ENCODE measurements at regions not wholly inside any gene's neighbourhood (a gene's known extent, or its start where the extent isn't known, plus 50 kb on each side); places are given as distances from the start of the nearest gene placed in this dataset.
A peak's percentile ranks its signal among the peaks of the same experiment; 100 is the strongest.

DNA sequence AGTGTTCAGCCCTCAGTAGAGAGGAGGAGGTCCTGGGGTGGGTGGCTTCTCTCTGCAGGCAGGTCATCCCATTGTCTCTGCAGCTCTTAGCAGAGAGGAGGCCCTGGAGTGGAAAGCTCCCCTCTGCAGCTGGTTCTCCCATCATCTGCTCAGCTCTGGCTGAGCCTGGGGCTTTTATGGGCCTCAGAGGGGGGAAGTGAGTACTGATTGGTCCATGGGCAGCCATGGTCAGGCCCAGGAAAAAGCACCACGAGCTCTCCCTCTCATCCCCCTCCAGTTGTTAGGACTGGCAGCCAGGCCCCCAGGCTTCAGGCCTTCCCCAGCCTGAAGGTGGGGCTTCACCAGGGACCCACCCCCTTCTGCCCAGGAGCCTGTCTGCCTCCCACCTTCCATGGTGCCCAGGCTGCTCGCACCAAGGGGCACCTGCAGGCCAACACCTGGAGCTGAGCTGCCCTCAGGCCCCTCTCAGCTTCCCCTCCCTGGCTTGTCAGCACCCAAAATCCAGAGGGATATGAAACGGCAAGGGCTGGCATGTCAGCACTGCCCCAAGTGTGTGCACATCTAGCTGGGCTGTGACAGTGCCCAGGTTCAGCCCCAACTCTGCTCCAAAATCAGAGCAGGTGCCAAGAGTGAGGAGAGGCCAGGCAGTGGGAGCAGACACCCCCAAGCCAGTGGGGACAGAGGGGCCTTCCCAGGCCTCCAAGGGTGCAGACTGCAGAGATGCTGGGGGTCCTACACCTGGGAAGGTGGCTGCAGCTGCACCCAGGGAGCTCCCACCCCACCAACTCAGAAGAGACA is 449.0 kb downstream of the MATN1 start:
- no peak for DNase-seq (ENCODE audit: missing footprints)
- no peak for ATAC-seq
- intact Hi-C loops (cut with DNase I) = no loop called here

DNA sequence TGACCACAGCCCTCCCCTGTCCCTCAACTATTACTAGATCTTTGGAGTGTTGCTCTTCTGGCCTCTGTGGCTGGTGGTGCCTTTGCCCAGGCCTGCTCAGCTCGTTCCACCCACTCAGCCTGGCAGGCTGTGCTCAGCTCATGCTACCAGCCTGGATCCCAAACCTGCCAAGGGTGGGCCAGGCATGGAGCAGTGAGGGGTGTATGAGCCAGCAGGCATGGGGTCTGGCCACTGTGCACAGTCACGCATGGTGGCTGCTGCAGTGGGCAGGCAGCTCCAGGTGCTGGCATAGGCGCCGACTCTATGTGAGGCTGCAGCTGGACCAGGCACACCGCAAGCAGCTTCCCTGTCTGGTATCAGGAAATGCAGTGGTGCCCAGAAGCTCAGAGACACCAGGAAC is 449.9 kb downstream of the MATN1 start:
- ATAC-seq = no peak
- intact Hi-C loops (cut with DNase I) = no loop called here
- no peak for DNase-seq (ENCODE audit: missing footprints)

DNA sequence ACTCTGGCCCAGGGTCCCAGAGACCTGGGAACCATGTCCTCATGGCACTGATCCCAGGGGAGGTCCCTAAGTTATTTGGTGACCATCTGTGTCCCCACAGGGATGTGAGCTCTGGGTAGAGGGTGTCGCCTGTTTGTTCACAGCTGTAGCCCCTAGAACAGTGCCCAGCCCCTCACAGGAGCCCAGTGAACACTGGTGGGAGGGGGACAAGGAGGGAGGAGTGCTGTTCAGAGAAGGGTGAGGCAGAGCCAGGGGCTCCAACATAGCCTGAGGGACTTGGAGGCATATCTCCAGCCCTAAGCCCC is 450.4 kb downstream of the MATN1 start:
- intact Hi-C loops (cut with DNase I) = no loop called here
- DNase-seq (ENCODE audit: missing footprints) = no peak
- ATAC-seq = no peak

DNA sequence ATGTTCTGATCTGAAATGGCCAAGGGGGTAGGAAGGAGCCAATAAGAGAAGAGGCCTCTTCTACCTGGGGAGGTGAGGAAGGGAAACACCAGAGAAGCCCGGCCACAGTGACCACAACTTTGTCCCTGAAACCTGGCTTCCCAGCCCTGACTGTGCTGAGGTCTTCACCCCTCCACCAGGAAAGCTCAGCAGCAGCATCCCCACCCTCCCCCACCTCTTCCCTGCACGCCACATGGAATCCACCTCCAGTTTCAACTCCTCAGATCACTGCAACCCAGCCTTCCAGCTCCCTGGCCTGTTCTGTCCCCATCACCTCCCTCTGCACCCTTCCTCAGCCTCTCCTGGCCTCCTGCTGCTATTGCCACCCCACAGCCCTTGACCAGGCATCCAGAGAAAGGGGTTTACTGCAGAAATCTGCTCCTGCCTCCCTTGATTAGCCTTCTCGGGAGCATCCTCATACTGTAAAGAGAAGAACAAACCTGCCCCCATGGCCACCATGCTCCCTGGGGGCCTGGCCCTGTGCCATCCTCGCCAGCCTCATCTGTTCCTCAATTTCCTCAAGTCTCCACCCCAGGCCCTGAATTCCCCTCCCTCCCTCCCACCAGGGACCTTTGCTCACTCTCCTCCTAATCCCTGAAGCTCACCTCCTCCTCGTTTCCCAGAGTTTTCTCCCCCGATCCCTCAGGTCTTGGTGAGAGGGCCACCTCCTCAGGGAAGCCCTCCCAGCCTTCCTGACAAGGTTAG is 450.9 kb downstream of the MATN1 start:
- ATAC-seq (no peak), DNase-seq (ENCODE audit: missing footprints) (no peak)

DNA sequence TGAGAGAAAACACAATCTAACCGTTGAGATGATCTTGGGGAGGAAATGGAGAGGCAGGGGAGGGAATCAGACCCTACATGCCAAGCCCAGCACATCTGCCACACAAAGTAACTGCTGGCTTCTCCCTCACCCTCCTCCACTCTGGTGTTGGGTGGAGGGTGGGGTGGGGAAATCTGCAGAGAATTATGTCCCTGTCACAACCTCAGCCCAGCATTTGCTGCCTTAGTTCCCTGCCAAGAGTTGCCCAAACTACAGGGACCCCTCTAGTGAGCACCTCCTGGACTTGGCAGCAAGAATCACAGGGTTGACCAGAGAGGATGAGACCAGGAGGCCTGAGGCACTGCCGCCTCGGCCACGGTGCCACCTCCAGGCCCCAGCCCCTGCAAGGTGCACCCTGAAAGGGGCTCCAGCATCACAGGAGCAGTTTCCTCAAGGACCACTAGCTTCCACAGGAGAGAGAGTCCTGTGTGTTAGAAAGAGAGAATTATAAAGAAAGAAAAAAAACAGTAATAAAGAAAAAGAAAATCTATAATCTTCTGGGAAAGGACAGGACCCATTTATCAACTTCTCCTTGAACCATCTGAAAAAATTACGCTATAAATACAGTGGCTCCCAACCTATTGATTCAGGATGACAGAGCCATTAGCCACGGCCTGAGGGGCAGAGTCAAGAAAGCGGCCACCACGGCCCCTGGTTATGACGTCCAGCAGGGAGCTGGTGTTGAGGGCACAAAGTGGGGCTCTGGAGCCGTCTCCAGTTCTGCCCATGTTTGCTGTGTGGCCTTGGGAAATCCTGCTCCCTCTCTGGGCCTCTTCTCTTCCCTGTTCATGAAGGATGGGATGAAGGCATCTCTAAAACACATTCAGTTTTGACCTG is 451.7 kb downstream of the MATN1 start:
- intact Hi-C loops (cut with DNase I) = no loop called here
- ATAC-seq (no peak), DNase-seq (ENCODE audit: missing footprints) (no peak)

More for the DNA sequence above, 450.9 kb downstream of the MATN1 start:
- intact Hi-C loops (cut with DNase I) = no loop called here

DNA sequence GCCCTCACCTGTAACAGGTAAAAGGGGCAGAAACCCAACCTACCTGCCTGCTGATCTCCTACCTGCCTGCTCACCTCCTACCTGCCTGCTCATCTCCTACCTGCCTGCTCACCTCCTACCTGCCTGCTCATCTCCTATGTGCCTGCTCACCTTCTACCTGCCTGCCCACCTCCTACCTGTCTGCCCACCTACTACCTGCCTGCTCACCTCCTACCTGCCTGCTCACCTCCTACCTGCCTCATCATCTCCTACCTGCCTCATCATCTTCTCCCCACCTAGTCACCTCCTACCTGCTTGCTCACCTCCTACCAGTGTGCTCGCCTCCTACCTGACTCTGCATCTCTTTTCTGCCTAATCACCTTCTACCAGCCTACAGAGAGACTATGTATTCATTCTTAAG is 452.9 kb downstream of the MATN1 start:
- ATAC-seq (no peak), DNase-seq (ENCODE audit: missing footprints) (no peak)
- intact Hi-C loops (cut with DNase I) = no loop called here

DNA sequence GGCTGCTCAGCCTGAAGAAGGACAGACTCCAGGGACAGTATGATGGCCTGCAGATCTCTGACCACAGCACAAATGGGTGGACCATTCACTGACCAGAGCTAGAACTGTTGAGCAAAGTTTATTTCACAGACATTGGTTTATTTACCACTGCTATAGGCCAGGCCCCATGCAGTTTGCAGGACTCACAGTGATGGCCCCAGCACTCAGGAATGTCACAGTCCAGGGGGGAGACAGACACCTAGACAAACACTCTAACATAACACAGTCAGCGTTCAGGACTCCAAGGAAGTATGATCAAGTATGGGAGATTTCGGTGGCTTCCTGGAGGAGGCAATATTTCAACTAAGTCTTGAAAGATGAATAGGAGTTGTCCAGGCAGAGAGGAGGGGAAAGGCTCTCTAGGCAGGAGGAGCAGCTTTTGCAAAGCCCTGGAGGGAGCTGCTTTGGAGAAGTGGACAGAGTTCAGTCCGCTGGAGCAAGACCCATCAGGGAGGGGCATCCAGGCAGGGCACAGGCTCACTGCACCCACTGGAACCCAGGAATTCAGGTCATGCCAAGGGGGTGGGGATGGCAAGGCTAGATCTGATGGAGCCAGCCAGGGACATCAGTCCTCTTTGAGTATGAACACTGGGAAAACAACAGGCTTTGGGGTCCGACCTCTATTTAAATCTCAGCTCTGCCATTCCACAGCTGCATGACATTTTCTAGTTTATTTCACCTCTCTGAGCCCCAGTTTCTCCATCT is 454.3 kb downstream of the MATN1 start:
- ATAC-seq = no peak
- DNase-seq (ENCODE audit: missing footprints) = no peak
- intact Hi-C loops (cut with DNase I) = no loop called here

DNA sequence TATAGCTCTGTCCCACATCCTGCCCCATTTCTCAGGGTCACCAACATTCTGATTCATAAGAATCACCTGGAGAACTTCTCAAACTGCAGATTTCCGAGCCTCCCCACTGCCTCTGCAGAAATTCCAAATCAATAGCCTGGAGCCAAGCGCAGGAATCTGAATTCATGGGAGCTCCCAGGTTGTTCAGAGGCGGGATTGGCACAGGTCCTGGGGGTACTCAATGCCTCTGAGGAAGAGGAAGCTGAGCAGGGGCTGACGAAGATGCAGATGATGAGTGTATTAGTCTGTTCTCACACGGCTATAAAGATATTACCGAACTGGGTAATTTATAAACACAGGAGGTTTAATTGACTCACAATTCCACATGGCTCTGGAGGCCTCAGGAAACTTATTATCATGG is 455.5 kb downstream of the MATN1 start:
- DNase-seq (ENCODE audit: missing footprints) = no peak
- intact Hi-C loops (cut with DNase I) = no loop called here
- no peak for ATAC-seq

DNA sequence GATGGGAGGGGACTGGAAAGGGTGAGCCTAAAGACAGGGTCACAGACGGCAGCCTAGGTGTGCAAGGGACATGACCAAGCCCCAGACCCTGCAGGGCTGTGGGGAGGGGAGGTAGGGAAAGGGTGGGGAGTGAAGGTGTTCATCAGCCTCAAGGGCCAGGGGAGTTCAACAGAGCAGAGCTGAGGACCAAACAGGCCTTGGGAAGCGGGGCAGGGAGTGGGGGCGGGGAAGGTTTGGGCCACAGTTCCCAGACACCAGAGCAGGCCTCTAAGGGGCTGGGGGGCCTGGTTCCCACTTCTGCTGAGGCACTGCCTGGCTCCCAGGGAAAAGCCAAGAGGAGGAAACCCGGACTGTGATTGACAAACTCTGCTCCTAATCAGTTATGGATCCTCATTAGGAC is 456.3 kb downstream of the MATN1 start:
- intact Hi-C loops (cut with DNase I) = no loop called here
- DNase-seq (ENCODE audit: missing footprints) (no peak), ATAC-seq (no peak)

DNA sequence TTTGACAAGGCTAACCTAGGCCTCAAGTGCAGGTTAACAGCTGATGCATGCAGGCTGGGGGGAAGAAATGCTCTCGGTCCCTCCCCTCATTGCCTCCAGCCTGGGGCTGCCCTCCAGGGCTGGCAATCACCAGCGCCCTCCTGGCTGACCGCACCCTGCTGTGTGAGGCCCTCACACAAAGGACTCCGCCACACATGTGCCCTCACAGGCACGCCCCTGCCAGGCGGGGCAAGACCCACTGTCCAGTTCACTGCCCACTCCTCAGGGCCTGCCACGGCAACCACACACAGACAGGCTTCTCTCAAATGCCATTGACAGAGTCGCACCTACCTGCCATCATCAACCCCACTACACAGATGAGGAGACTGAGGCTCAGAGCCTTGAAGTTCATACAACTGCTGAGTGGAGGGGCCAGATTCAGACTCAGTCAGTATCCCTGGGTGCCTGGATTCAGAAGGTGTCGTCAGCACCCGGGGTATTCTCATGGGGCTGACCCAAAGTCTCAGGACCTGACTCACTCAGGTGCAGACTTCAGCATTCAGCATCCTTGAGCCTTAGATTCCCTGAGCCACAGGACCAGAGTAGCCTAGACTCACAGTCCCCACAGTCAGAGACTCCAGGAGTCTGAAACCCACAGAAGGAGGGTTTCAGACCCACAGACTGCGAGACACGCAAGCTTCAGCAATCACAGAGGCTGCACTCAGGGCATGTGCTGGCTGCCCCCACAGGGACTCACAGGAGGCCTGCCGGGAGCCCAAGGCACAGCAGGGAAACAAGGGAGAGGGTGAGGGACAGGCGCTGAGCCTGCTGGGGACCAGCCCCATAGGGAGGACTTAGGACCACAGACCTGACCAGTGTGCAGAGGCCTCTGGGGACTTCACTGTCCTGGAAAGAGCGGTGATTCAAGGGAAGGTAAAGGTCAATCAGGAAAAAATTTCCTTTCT is 458.0 kb downstream of the MATN1 start:
- DNase-seq (ENCODE audit: missing footprints) = no peak
- ATAC-seq = no peak
- intact Hi-C loops (cut with DNase I) = no loop called here

DNA sequence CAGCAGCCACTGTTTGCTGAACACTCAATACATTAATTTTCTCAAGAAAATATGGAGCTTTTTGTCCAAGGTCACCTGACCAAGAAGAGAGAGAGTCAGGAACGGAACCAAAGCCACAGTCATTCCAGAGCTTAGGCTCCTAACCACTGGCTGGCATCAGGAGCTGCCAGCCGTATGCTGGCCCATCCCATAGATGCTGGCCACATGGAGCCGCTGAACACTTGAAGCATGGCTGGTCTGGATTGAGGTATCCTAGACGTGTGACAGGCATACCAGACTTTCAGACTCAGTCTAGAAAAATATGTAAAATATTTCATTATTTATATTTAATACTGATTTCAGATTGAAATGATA is 458.7 kb downstream of the MATN1 start:
- intact Hi-C loops (cut with DNase I) = no loop called here

DNA sequence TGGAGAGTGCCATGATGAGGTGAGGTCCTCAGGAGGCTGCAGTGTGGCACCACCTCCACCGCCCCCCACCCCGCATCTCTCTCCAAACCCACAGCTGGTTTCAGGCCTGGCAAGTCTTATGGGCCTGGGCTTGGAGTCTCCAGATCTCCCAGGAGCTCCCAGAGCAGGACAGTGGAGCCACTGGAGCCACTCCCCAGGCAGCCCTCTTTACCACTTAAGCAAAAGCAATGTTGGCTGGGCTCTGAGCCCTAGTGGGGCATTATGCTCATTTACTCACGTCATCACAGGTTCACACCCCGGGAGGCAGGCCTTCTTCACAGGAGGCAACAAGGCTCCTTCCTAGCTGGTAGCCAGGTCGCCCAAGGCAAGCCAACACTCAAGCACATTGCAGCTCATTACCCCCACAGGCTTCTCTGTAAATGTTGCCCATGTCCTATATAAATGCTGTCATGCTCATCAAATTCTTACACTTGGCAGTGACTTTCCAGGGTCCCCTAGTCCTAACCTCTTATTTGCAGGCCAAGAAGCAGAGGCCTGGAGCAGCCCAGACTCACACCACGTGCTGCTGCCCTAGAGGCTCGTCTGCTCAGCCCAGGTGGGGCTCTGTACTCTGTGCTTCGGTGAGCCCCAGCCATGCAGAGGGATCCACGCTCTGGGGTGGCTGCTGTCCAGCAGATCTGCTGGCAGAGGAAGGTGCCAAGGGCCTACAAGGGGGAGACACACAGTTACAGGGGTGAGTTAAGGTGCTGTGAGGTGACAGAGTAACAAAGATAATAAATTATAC is 459.3 kb downstream of the MATN1 start:
- no peak for DNase-seq (ENCODE audit: missing footprints)
- intact Hi-C loops (cut with DNase I) = no loop called here

More for the DNA sequence above, 458.7 kb downstream of the MATN1 start:
- ATAC-seq (no peak), DNase-seq (ENCODE audit: missing footprints) (no peak)

DNA sequence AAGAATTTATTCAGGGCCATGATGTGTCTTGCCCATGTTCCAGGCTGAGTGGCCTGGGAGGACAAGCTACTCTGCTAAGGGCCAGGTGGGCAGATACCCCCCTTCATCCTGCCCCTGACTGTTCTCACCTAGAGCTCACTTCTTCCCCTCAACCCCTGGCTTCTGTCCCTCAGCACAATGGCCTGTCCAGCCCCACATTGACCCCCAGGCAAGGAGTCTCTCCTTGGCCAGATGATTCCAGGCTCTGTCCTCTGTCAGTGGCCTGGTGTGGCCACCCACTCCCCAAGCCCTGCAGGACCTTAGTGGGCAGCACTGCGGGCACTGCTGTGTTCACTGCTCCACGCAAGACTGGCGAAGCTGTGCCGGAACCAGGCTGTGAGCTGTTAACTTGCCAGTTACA is 460.0 kb downstream of the MATN1 start:
- no peak for DNase-seq (ENCODE audit: missing footprints)
- ATAC-seq = no peak
- intact Hi-C loops (cut with DNase I) = no loop called here

More for the DNA sequence above, 459.3 kb downstream of the MATN1 start:
- peak; percentile 47 for ATAC-seq

DNA sequence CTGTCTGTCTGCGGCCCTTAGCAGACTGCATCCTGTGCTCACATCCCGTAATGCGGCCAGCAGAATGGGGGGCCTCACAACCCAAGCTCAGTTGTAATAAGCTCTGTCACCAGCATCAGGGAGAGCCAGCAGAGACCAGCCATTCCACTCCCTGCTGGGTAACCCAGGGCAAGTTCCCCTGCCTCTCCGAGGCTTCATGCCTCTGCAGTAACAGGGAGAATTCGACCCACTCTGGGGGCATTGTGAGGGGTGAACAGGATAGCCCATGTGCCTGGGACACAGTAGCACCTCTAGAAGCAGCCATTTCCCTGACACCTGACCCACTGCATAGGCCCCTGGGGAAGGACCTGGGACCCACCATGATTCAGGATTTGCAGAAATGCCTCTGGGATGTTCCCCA is 461.2 kb downstream of the MATN1 start:
- ATAC-seq (no peak), DNase-seq (ENCODE audit: missing footprints) (no peak)
- intact Hi-C loops (cut with DNase I) = no loop called here

DNA sequence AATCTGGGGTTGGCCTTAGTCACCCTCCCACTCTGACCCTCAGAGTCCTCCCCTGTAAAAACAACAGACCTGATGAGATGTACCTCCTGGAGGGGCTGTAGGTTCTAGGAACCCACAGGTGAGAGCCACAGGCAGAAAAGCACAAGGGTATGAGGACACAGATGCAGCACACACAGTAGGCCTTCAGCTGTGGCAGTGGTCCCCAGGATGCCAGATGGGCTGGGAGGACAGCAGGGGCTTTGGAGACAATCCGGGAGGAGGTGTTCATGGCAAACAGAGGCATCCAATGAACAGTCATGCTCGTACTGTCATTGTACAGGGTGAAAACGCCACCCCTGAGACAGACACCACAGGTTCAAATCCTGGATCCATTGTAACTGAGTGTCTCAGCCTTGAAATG is 463.1 kb downstream of the MATN1 start:
- ATAC-seq = no peak
- DNase-seq (ENCODE audit: missing footprints) = no peak
- intact Hi-C loops (cut with DNase I) = no loop called here

DNA sequence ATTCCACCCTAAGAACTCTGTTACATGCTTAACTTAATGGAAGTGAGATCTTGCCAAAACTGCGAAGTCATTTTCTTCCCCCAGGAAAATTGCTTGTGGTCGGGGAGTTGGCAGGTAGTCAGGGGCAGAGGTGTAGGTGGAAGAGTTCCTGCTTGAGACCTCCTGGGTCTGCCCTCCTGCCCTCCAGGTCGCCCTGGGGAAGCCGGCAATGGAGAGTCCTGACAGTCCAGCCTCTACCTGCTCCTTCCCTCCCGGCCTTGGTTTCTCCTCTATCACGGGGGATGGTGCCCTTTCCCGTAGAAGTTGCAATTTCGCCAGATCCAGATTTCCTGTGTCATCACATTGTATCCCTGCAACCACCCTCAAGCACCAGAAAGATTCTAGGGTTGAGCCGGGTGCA is 463.8 kb downstream of the MATN1 start:
- no peak for ATAC-seq
- intact Hi-C loops (cut with DNase I) = no loop called here

DNA sequence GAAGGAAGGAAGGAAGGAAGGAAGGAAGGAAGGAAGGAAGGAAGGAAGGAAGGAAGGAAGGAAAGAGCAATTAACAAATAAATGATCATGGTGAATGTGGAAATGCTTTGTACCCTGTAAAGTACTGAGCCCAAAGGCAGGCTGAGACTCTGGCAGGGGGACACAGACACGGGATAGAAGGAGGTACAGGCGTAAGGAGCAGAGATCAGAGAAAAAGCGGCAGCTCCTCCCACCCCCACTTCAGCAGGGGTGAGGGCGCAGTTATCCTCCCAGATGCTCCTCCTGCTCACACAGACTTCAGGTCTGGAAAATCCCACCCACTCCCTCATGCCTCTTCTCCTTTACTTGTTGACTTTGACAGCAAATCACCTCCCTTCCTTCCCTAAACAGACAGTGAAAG is 464.5 kb downstream of the MATN1 start:
- no peak for DNase-seq (ENCODE audit: missing footprints)
- ATAC-seq = no peak
- intact Hi-C loops (cut with DNase I) = no loop called here

More for the DNA sequence above, 463.8 kb downstream of the MATN1 start:
- no peak for DNase-seq (ENCODE audit: missing footprints)
